Lower lobe of right lung (tissue), 2 donors: ENCODE measurements at regions not wholly inside any gene's neighbourhood (a gene's known extent, or its start where the extent isn't known, plus 50 kb on each side); places are given as distances from the start of the nearest gene placed in this dataset.
"Not testable (repeated sequence)": the region's sequence is repeated elsewhere in the genome, so short reads cannot be mapped to it uniquely, and the experiment has no call there.

Experiments
- ATAC-seq, 2 donors: fragments of 200-7000 bp; cut with Tn5 transposase; one replicate each; pipeline ENCODE4 v1.9.1; 2020 to 2022; ENCODE audit warnings: mild to moderate bottlenecking in 2 of 2, moderate library complexity in 2 of 2
- DNase-seq: peaks from one replicate; pipeline ENCODE4 v3.0.0-alpha.2; 2020
- H3K27ac ChIP-seq: fragments of 200-600 bp; one replicate; pipeline ENCODE4 v1.8.0; 2022
- H3K27me3 ChIP-seq: fragments of 200-600 bp; one replicate; pipeline ENCODE4 v1.8.0; 2022; ENCODE audit warnings: low read depth
- H3K36me3 ChIP-seq: fragments of 200-600 bp; one replicate; pipeline ENCODE4 v1.8.0; 2022; ENCODE audit warnings: mild to moderate bottlenecking
- H3K4me1 ChIP-seq: fragments of 200-600 bp; one replicate; pipeline ENCODE4 v1.8.0; 2022
- H3K4me3 ChIP-seq: fragments of 200-600 bp; one replicate; pipeline ENCODE4 v1.8.0; 2022; ENCODE audit warnings: mild to moderate bottlenecking
- H3K9me3 ChIP-seq: fragments of 200-600 bp; one replicate; pipeline ENCODE4 v1.8.0; 2022
- intact Hi-C: fragments of 100-400 bp; cut with DNase I; formaldehyde crosslinking; loops from one replicate; pipeline ENCODE4 v1.11.0; 2022
- donor health status: DM: no; HTN: yes; CAD: no; lungs with severe emphysema.

DNA sequence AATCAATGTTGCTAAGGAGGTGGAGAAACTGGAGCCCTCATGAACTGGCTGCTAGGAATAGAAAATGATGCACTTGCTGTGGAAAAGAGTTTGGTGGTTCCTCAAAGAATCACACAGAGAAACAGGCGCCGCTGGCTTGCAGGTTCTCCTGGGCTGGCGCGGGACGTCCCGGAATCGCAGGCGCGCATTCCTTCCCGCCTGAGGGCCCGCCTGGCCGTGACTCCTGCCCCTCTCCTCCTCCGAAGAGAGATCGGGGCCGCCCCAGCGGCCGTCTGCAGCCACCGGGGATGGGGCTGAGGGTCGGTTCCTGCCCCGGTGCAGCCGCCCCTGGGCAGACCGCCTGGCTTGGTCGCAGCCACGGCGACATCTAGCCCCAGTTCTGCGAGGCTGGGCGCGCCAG lies 284.4 kb downstream of the CWH43 start:
- H3K27me3 ChIP-seq, H3K4me1 ChIP-seq, H3K9me3 ChIP-seq, DNase-seq, H3K4me3 ChIP-seq, intact Hi-C loops, H3K36me3 ChIP-seq, H3K27ac ChIP-seq, ATAC-seq: not testable (repeated sequence)

DNA sequence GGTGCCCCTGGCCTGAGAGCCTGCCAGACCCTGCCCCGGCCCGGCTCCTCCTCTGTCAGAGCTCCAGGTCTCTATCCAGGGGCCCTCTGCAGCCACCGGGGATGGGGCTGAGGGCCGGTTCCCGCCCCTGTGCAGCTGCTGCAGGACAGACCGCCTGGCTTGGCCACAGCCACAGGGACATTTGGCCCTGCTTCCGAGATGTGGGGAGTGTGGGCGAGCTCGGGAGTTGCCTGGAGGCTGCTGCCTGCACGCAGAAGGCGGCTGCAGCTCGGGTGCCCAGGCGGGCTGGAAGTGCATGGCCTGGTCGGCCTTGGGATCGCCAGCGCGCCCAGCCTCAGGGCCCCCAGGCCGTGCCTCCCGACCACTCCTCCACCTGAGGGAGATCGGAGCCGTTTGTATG lies 284.8 kb downstream of the CWH43 start:
- H3K9me3 ChIP-seq, ATAC-seq, H3K27ac ChIP-seq, H3K4me3 ChIP-seq, H3K4me1 ChIP-seq, DNase-seq, H3K27me3 ChIP-seq, H3K36me3 ChIP-seq, intact Hi-C loops: not testable (repeated sequence)

DNA sequence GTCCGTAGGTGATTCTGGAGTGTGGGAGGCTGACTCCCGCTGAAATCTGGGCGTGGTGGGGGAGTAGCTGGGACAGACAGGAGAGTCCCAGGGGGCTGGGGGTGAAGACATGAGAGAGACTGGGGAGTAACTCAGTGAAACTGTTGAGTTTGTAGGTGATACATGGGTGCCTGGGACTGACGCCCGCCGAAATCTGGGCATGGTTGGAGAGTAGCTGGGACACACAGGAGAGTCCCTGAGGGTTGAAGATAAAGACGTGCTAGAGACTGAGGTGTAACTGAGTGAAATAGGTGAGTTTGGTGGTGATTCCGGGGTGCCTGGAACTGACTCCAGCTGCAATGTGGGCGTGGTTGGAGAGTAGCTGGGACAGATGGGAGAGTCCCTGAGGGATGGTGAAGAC lies 299.8 kb downstream of the CWH43 start:
- intact Hi-C loops, H3K4me1 ChIP-seq, H3K27ac ChIP-seq, DNase-seq, H3K27me3 ChIP-seq, H3K9me3 ChIP-seq, H3K4me3 ChIP-seq, H3K36me3 ChIP-seq, ATAC-seq: not testable (repeated sequence)

DNA sequence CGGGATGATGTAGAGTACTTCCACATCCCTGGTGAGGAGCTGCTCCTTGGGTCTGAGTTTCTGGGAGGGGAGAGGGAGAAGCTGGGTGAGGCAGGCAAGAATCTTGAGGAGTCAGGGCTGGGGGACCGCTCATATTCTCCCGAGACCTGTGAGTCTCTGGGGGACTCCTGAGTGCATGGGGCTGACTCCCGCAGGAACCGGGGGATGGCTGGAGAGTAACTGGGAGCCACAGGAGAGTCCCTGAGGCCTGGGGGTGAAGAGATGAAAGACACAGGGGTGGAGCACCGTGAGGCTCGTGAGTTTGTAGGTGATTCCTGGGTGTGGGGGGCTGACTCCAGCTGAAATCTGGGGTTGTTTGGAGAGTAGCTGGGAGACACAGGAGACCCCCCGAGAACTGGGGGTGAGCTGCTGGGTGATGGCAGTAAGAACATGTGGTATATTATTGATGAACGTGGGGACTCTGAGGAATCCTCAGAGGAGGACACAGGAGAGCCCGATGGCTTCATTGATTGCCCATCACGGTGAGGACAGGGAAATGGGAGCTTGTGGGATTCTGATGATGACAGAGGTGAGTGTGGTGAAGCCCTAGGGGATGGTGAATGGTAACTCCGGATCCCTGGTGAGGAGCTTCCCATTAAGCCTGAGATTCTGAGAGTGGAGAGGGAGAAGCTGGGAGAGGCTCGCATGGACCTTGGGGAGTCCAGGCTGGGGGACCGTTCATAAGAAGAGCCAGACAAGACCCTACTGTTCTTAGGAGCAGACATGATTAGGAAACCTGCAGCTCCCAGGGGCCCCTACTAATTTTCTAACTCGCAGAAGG lies 301.1 kb downstream of the CWH43 start:
- H3K27me3 ChIP-seq, H3K4me1 ChIP-seq, ATAC-seq, H3K4me3 ChIP-seq, H3K27ac ChIP-seq, H3K9me3 ChIP-seq, intact Hi-C loops, H3K36me3 ChIP-seq: not testable (repeated sequence)
- DNase-seq, result peak; percentile 48

DNA sequence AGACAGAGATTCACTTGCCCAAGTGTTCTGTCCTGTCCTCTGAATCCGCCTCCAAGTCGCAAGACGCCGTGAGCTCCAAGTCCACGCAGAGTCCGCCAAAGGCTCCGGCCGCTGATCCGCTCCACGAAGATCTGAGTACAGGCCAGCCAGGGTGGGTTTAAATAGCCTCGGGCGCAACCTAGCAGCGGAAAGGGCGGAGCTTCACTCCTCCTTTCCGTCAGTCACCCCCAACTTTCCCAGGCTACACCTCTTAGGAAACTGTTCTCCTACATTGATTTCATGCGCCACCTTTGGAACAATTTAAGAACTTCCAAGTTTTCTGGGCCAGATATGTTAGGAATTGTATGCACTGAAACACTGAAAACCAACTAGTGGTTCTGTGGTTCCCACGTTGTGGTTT lies 301.8 kb downstream of the CWH43 start:
- H3K4me1 ChIP-seq, H3K4me3 ChIP-seq, ATAC-seq, H3K9me3 ChIP-seq, intact Hi-C loops, H3K27me3 ChIP-seq, H3K36me3 ChIP-seq, H3K27ac ChIP-seq: not testable (repeated sequence)
- DNase-seq, result peak; percentile 68

DNA sequence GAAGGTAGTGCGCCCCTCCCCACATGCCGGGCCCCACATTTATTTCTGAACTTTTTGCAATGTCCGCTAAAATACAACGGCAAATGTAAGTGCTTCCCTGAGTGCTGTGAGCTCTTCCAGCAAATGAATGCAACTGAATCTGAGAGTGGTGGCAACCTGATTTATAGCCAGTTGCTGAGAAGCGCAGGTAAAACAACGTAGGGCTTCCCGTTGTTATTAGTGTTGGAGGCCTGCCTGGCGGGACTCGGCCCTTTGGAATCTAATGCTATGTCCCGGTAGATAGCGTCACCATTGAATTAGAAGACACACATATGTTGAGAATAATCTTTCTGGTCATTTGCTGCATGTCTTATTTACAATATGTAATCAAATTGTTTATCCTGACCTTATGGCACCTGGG lies 302.7 kb downstream of the CWH43 start:
- H3K36me3 ChIP-seq, H3K4me3 ChIP-seq, H3K4me1 ChIP-seq, H3K27me3 ChIP-seq, H3K27ac ChIP-seq, intact Hi-C loops, ATAC-seq, H3K9me3 ChIP-seq: not testable (repeated sequence)
- DNase-seq, result peak; percentile 48

DNA sequence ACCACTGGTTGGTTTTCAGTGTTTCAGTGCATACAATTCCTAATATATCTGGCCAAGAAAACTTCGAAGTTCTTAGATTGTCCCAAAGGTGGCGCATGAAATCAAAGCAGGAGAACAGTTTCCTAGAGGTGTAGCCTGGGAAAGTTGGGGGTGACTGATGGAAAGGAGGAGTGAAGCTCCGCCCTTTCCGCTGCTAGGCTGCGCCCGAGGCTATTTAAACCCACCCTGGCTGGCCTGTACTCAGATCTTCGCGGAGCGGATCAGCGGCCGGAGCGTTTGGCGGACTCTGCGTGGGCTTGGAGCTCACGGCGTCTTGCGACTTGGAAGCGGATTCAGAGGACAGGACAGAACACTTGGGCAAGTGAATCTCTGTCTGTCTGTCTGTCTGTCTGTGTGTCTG lies 328.7 kb downstream of the CWH43 start:
- H3K4me3 ChIP-seq, H3K36me3 ChIP-seq, H3K9me3 ChIP-seq, intact Hi-C loops, DNase-seq, H3K4me1 ChIP-seq, H3K27me3 ChIP-seq, H3K27ac ChIP-seq, ATAC-seq: not testable (repeated sequence)

DNA sequence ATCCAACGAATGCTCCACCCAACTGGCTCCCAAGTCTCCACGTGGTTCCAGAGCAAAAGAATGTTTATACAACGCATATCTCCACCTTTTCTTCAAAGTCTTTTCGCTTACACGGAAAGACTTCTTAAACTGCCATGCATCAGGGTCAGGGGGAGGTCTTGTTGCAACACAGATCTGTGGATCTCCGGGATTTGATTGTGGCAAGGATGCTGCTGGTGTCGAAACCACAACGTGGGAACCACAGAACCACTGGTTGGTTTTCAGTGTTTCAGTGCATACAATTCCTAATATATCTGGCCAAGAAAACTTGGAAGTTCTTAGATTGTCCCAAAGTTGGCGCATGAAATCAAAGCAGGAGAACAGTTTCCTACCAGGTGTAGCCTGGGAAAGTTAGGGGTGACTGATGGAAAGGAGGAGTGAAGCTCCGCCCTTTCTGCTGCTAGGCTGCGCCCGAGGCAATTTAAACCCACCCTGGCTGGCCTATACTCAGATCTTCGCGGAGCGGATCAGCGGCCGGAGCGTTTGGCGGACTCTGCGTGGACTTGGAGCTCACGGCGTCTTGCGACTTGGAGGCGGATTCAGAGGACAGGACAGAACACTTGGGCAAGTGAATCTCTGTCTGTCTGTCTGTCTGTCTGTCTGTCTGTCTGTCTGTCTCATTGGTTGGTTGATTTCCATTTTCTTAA lies 334.8 kb downstream of the CWH43 start:
- H3K9me3 ChIP-seq, ATAC-seq, H3K4me1 ChIP-seq, H3K27ac ChIP-seq, H3K4me3 ChIP-seq, H3K36me3 ChIP-seq, DNase-seq, intact Hi-C loops, H3K27me3 ChIP-seq: not testable (repeated sequence)

DNA sequence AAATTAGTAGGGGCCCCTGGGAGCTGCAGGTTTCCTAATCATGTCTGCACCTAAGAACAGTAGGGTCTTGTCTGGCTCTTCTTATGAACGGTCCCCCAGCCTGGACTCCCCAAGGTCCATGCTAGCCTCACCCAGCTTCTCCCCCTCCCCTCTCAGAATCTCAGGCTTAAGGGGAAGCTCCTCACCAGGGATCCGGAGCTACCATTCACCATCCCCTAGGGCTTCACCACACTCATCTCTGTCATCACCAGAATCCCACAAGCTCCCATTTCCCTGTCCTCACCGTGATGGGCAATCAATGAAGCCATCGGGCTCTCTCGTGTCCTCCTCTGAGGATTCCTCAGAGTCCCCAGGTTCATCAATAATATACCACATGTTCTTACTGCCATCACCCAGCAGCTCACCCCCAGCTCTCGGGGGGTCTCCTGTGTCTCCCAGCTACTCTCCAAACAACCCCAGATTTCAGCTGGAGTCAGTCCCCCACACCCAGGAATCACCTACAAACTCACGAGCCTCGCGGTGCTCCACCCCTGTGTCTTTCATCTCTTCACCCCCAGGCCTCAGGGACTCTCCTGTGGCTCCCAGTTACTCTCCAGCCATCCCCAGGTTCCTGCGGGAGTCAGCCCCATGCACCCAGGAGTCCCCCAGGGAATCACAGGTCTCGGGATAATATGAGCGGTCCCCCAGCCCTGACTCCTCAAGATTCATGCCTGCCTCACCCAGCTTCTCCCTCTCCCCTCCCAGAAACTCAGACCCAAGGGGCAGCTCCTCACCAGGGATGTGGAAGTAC lies 335.6 kb downstream of the CWH43 start:
- H3K36me3 ChIP-seq, DNase-seq, H3K4me3 ChIP-seq, ATAC-seq, H3K27me3 ChIP-seq, intact Hi-C loops, H3K9me3 ChIP-seq, H3K4me1 ChIP-seq, H3K27ac ChIP-seq: not testable (repeated sequence)

DNA sequence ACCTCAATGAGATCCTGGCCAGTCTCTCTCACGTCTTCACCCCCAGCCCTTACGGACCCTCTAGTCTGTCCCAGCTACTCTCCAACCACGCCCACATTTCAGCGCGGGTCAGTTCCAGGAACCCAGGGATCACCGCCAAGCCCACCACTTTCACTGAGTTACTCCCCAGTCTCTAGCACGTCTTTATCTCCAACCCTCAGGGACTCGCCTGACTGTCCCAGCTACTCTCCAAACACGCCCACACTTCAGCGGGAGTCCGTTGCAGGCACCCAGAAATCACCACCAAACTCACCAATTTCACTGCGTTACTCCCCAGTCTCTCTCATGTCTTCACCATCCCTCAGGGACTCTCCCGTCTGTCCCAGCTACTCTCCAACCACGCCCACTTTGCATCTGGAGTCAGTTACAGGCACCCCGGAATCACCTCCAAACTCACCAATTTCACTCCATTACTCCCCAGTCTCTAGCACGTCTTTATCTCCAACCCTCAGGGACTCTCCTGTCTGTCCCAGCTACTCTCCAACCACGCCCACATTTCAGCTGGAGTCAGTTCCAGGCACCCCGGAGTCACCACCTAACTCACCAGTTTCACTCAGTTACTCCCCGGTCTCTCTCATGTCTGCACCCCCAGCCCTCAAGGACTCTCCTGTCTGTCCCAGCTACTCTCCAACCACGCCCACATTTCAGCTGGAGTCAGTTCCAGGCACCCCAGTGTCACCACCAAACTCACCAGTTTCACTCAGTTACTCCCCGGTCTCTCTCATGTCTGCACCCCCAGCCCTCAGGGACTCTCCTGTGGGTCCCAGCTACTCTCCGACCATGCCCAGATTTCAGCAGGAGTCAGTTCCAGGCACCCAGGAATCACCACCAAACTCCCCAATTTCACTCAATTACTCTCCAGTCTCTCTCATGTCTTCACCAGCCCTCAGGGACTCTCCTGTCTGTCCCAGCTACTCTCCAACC lies 336.8 kb downstream of the CWH43 start:
- H3K4me3 ChIP-seq, H3K4me1 ChIP-seq, H3K27ac ChIP-seq, H3K27me3 ChIP-seq, H3K36me3 ChIP-seq, intact Hi-C loops, H3K9me3 ChIP-seq, ATAC-seq, DNase-seq: not testable (repeated sequence)

DNA sequence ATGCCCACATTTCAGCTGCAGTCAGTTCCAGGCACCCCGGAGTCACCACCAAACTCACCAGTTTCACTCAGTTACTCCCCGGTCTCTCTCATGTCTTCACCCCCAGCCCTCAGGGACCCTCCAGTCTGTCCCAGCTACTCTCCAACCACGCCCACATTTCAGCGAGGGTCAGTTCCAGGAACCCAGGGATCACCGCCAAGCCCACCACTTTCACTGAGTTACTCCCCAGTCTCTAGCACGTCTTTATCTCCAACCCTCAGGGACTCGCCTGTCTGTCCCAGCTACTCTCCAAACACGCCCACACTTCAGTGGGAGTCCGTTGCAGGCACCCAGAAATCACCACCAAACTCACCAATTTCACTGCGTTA lies 337.5 kb downstream of the CWH43 start:
- H3K4me3 ChIP-seq, DNase-seq: not testable (repeated sequence)

More for the DNA sequence above, 337.5 kb downstream of the CWH43 start:
- H3K9me3 ChIP-seq, H3K4me1 ChIP-seq, intact Hi-C loops, H3K27me3 ChIP-seq, H3K36me3 ChIP-seq, H3K27ac ChIP-seq, ATAC-seq: not testable (repeated sequence)
